GM12878 (cell line): ENCODE measurements at regions not wholly inside any gene's neighbourhood (a gene's known extent, or its start where the extent isn't known, plus 50 kb on each side); places are given as distances from the start of the nearest gene placed in this dataset.

Source experiments
- ATAC-seq: fragments of 200-7000 bp; cut with Tn5 transposase; 3 replicates; pipeline ENCODE4 v1.9.1; 2020; ENCODE audit warnings: mild to moderate bottlenecking, moderate library complexity
- BruUV-seq: library from RNA; stranded (reverse); fragments of 400-500 nt; replicated peaks from 2 replicates; lab custom pipeline; 2021; lab: Mats Ljungman, UMichigan
- CTCF ChIA-PET: fragments of 300-600 bp; sonication (Branson Sonifier 250); formaldehyde crosslinking; extraction: SDS; loops from one replicate; lab custom pipeline; 2021; ENCODE audit warnings: inconsistent platforms; lab: Yijun Ruan, JAX
- POLR2A ChIA-PET: fragments of 350-600 bp; formaldehyde crosslinking; extraction: SDS; loops from one replicate; lab custom pipeline; 2021; ENCODE audit warnings: inconsistent platforms; lab: Charles Lee
- RAD21 ChIA-PET: fragments of 300-600 bp; sonication (Branson Sonifier 250); formaldehyde crosslinking; loops from one replicate; lab custom pipeline; 2023; ENCODE audit warnings: antibody characterized with exemption; ENCODE audit not compliant: unreplicated experiment; lab: Charles Lee
- SMC1A ChIA-PET: fragments of 300-600 bp; sonication (Branson Sonifier 250); formaldehyde crosslinking; loops from one replicate; lab custom pipeline; 2023; ENCODE audit not compliant: unreplicated experiment, uncharacterized antibody; lab: Charles Lee
- DNase-seq: peaks from one replicate; pipeline ENCODE4 v3.0.0-alpha.2; 2011; ENCODE audit warnings: low read depth, low spot score
- FAIRE-seq: peaks from 3 replicates; lab custom pipeline; 2011; peaks lifted over from hg19 to GRCh38; lab: Jason Lieb, UNC
- H2AFZ ChIP-seq: 2 replicates; pipeline ENCODE4 v1.6.0; 2011; ENCODE audit warnings: low read depth, low read length, control low read depth; ENCODE audit not compliant: control insufficient read depth
- H3K27ac ChIP-seq: 2 replicates; pipeline ENCODE4 v1.5.1; 2011; ENCODE audit warnings: control low read depth; ENCODE audit not compliant: control insufficient read depth, insufficient read depth
- H3K27me3 ChIP-seq, 2 experiments: replicated peaks in 1 of 2; 2 replicates each; pipeline versions ENCODE4 v1.6.0 to v1.6.1; 2011; ENCODE audit warnings: low read length in 1 of 2; ENCODE audit not compliant: control insufficient read depth in 2 of 2, insufficient read depth in 2 of 2
- H3K36me3 ChIP-seq, 2 experiments: 2 replicates each; pipeline ENCODE4 v1.5.1; 2011; ENCODE audit warnings: low read length in 1 of 2; ENCODE audit not compliant: control insufficient read depth in 2 of 2, insufficient read depth in 2 of 2
- H3K4me1 ChIP-seq: 2 replicates; pipeline ENCODE4 v1.6.1; 2011; ENCODE audit warnings: mild to moderate bottlenecking, low read length, moderate library complexity, mixed read lengths; ENCODE audit not compliant: control insufficient read depth, insufficient read depth
- H3K4me2 ChIP-seq: 2 replicates; pipeline ENCODE4 v1.6.0; 2011; ENCODE audit warnings: control low read depth; ENCODE audit not compliant: control insufficient read depth, insufficient read depth
- H3K4me3 ChIP-seq: fragments of 200-600 bp; sonication (generic); 2 replicates; pipeline ENCODE4 v1.5.1; 2016
- H3K79me2 ChIP-seq: 2 replicates; pipeline ENCODE4 v1.6.0; 2011; ENCODE audit warnings: low read length; ENCODE audit not compliant: control insufficient read depth, insufficient read depth
- H3K9ac ChIP-seq: 2 replicates; pipeline ENCODE4 v1.8.0; 2011; ENCODE audit warnings: low read length, control low read depth, mixed read lengths; ENCODE audit not compliant: control insufficient read depth, insufficient read depth
- H3K9me3 ChIP-seq: replicated peaks from 3 replicates; pipeline ENCODE4 v1.5.1; 2011; ENCODE audit warnings: mild to moderate bottlenecking, low read length; ENCODE audit not compliant: control insufficient read depth, insufficient read depth
- H4K20me1 ChIP-seq: 2 replicates; pipeline ENCODE4 v1.6.0; 2011; ENCODE audit not compliant: control insufficient read depth, insufficient read depth
- IRF4 ChIP-seq: IDR thresholded peaks from 2 replicates; pipeline ENCODE4 v1.6.1; 2011; ENCODE audit warnings: low read depth, low read length
- PAX8 ChIP-seq: fragments of 450-650 bp; IDR thresholded peaks from 2 replicates; pipeline ENCODE4 v1.6.1; 2017; ENCODE audit warnings: mild to moderate bottlenecking, moderate library complexity
- ZZZ3 ChIP-seq: IDR thresholded peaks from 2 replicates; pipeline ENCODE4 v1.6.1; 2011; ENCODE audit warnings: low read depth; ENCODE audit not compliant: control insufficient read depth, insufficient read length
- WGBS: methylation state at CpG from one replicate; pipeline ENCODE4 v1.1.6; 2016; ENCODE audit warnings: low lambda C conversion rate; ENCODE audit not compliant: insufficient replicate concordance, insufficient coverage; ENCODE audit errors: missing lambda C conversion rate; 5-methylcytosine and 5-hydroxymethylcytosine counted together
- in situ Hi-C: fragments of 300-500 bp; cut with MboI; formaldehyde crosslinking; loops from 9 replicates; pipeline ENCODE4 v1.14.3; 2018; ENCODE audit warnings: mixed read lengths
- intact Hi-C: fragments of 100-400 bp; cut with micrococcal nuclease; formaldehyde crosslinking; loops from one replicate; pipeline ENCODE4 v1.14.2; 2022; ENCODE audit not compliant: unreplicated experiment
- TF ChIP-seq, protein P1 (sequence below): IDR thresholded peaks from 2 replicates; pipeline ENCODE4 v1.6.1; 2012; ENCODE audit warnings: mild to moderate bottlenecking, low read depth, low read length
- TF ChIP-seq, protein P2 (sequence below): IDR thresholded peaks from 2 replicates; pipeline ENCODE4 v1.6.1; 2012; ENCODE audit warnings: low read length, inconsistent platforms

DNA sequence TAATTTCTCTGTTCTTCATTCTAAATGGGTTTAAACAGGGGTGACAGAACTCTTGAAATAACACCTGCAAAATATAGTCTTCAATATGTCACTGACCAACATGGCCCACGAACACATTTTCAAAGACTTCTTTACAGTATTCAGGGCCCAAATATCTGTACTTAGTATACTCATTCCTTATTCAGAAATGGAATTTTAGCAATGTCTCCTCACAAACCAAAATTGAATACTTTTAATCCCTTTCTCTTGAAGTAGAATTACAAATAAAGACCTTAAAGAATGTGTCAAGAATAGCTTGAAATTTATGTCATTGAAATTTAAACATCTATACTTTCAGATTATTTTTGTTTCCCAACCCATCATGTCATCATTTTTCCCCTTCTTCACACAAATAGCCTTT, 263.1 kb downstream of the LRIG3 start:
- Histone ChIP-seq H2AFZ (no peak overlapping the region), H4K20me1 (no peaks in the 10 kb centered on the region), H3K9ac (no peak overlapping the region), H3K9me3 (no peaks in the 10 kb centered on the region), H3K4me3 (no peak overlapping the region), H3K27me3 (no peaks in the 10 kb centered on the region), H3K27ac (no peak overlapping the region), H3K4me1 (no peaks in the 10 kb centered on the region), H3K4me2 (no peak overlapping the region)
- in situ Hi-C loops: no loop called here
- 0% methylated on average over 1 of the region's 1 CpG for WGBS
- no peak for ATAC-seq
- BruUV-seq: no TSS peak
- RAD21 ChIA-PET: no interaction called here
- SMC1A ChIA-PET: interaction anchor here (1.7 kb wide), 1 partner anchor 10 kb away, joined by 4 read pairs; no protein-coding TSS in a partner anchor
- FAIRE-seq: no peak
- TF ChIP-seq, protein P1, sequence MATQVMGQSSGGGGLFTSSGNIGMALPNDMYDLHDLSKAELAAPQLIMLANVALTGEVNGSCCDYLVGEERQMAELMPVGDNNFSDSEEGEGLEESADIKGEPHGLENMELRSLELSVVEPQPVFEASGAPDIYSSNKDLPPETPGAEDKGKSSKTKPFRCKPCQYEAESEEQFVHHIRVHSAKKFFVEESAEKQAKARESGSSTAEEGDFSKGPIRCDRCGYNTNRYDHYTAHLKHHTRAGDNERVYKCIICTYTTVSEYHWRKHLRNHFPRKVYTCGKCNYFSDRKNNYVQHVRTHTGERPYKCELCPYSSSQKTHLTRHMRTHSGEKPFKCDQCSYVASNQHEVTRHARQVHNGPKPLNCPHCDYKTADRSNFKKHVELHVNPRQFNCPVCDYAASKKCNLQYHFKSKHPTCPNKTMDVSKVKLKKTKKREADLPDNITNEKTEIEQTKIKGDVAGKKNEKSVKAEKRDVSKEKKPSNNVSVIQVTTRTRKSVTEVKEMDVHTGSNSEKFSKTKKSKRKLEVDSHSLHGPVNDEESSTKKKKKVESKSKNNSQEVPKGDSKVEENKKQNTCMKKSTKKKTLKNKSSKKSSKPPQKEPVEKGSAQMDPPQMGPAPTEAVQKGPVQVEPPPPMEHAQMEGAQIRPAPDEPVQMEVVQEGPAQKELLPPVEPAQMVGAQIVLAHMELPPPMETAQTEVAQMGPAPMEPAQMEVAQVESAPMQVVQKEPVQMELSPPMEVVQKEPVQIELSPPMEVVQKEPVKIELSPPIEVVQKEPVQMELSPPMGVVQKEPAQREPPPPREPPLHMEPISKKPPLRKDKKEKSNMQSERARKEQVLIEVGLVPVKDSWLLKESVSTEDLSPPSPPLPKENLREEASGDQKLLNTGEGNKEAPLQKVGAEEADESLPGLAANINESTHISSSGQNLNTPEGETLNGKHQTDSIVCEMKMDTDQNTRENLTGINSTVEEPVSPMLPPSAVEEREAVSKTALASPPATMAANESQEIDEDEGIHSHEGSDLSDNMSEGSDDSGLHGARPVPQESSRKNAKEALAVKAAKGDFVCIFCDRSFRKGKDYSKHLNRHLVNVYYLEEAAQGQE: no peak
- TF ChIP-seq, protein P2, sequence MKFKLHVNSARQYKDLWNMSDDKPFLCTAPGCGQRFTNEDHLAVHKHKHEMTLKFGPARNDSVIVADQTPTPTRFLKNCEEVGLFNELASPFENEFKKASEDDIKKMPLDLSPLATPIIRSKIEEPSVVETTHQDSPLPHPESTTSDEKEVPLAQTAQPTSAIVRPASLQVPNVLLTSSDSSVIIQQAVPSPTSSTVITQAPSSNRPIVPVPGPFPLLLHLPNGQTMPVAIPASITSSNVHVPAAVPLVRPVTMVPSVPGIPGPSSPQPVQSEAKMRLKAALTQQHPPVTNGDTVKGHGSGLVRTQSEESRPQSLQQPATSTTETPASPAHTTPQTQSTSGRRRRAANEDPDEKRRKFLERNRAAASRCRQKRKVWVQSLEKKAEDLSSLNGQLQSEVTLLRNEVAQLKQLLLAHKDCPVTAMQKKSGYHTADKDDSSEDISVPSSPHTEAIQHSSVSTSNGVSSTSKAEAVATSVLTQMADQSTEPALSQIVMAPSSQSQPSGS: no peak
- no peak for TF ChIP-seq PAX8
- TF ChIP-seq ZZZ3: no peak
- no peak for TF ChIP-seq IRF4
- TF ChIP-seq, all 136 proteins: peak for 0
- POLR2A ChIA-PET: no interaction called here
- CTCF ChIA-PET: no interaction called here
- Histone ChIP-seq H3K36me3 (no peaks in the 10 kb centered on the region), H3K79me2 (no peaks in the 10 kb centered on the region)
- intact Hi-C loops: no loop called here
- no peak for DNase-seq
